Activated T-cell treated with anti-CD3 and anti-CD28 coated beads, Interleukin-2, amount 50 U/mL, for 48 hours (primary cell): ENCODE measurements at regions not wholly inside any gene's neighbourhood (a gene's known extent, or its start where the extent isn't known, plus 50 kb on each side); places are given as distances from the start of the nearest gene placed in this dataset.

ENCODE experiments used
- DNase-seq, 2 experiments: peaks; one replicate each; pipeline ENCODE4 v3.0.0-alpha.2; 2020

DNA sequence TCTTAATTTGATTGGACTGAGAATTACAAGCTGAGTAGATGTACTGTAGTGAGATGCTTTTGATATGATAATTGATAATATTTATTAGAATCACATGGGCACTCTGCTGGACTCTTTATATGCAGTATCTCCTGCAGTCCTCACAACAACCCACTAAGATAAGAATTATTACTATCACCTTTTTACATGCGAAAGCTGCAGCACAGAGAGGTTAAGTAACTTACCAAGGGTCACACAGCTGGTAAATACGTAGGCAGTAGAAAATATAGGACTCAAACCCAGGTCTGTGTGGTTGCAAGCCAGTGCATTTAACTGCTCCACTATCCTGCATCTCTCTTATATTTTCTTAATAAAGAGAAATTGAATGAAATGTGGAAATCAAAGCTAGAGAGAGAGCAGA lies 392.8 kb upstream of the RORA start:
- DNase-seq: no peak

DNA sequence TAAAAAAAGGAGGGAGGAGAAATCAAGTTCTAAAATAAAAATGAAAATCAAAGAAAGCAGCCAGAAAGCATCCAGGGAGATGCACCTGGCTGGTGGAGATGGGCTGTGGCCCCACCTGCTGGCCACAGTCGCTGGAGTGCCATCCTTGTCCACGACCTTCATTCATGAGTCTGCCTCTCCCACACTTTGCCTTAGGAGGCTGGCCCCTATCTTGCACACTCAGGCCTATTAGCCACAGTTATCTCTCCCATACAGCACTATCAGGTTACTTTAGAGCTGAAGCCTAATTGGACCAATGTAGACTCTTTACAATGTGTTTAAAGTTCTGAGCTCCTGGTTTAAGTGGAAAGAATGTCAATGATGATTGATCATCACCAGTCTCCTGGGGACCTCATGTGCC lies 392.0 kb upstream of the RORA start:
- peak; percentile 18 to 24 for DNase-seq

- no peak for DNase-seq
Observed at GRCh38 chr15:61620151-61620550, 391.0 kb upstream of the RORA start.

GRCh38 chr15:61613729-61614128 lies 384.6 kb upstream of the RORA start:
- DNase-seq: no peak

DNA sequence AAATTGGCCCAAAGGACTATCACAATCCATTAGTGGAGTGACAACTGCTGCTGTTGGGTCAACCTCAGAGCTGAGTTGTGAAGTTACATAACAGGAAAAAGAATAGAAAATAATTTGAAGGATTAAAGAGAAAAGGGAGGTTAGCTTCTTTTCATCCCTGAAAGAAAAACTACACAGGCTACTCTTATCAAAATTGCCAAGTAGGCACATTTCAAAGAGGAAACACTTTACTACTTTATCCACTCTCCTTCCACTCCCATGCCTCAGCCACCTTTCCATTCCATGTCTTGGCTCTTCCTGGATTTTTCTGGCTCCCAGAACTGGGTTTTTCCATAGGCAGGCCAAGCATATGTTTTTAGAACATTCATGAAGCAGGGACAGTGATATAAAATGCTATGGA lies 384.0 kb upstream of the RORA start:
- no peak for DNase-seq

DNA sequence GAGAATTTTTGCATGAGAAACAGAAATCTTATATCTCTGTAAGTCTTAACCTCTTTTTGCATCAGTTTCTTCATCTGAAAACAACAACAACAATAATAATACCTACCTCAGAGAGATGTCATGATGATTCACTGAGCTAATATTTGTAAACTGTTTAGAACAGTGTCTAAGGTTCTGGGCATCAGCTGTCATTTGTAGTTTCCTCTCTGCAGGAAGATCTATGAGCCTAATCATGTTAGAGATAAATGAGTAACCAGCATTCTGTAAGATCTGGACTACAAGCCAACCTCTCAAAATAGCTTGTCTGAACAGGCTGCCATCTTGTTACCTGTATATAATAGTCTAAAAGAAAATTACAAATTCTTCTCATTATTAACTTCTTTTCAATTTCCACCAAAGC lies 383.0 kb upstream of the RORA start:
- no peak for DNase-seq

GRCh38 chr15:61605343-61605742 lies 376.2 kb upstream of the RORA start:
- no peak for DNase-seq

DNA sequence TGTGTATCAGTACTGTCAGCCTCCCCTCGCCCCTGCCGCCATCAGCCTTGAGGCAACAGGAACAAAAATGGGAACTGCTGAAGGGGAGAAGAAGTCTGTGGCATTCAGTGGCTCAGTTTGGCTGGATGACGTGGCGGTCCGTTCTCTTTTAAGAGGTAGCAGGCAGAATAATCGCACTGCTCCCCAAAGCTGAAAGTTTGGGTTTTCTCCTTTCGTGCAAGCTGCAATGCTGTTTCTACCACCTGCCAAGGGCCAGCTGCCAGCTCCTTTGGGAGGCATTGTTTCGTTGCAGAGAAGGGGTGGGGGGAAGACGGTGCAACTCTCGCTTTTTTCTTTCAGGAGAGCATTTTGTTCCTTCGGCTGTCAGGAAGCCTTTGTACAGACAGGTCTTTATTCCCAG lies 369.6 kb upstream of the RORA start:
- no peak for DNase-seq

DNA sequence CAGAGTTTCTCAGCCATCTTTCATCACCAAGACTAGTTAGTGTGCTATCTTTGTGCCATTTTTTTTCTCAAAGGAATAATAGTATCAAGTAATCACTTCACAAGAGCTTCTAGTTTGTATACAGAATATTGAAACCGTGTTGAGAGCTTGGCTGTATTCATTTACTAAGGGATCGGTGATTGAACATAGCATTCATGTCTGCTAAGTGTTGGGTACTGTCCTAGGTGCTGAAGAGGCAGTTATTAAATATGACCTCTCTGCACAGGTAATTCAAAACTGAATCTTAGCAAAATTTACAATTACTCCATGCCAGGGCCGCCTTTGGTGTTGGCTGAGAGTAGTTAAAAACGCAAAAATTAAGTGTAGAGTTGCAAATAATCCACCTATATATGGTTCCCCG lies 355.3 kb upstream of the RORA start:
- DNase-seq: no peak

DNA sequence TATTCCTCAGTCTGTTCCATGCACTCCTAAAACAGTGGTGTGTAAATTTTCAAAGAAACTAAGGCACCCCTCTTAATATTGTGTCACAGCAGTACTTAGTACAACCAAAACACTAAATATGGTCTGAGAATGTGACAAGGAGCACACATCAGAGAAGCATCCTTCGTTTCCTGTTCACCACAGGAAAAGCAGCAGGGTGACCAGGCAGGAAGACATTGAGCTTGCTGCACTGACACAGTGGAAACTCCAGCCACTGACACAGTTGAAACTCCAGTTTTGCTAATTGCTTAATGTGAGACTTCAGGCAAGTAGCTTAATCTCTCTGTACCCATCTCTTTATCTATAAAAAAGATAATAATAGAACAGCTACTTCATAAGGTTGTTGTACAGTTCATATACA lies 353.0 kb upstream of the RORA start:
- no peak for DNase-seq

GRCh38 chr15:61575597-61575996 lies 346.5 kb upstream of the RORA start:
- DNase-seq: no peak

- DNase-seq: no peak
Observed at GRCh38 chr15:61571026-61571425, 341.9 kb upstream of the RORA start.

DNA sequence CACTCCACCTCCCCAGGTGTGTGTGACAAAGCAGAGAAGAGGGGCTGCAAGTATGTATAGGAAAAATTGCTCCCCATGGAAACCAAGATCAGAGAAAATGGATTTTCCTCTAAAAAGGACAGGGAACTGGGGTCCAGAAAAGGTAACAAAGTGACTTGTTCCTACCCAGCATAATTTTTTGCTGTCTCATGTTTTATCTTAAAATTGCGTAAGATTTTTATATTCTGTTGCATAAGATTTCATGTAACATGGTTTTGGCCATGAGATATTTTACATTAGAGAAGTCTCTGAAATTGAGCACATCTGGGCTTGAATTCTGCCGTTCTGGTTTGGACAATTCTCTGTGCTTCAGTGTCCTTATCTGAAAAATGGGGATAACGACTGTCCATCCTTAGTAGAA lies 335.7 kb upstream of the RORA start:
- no peak for DNase-seq

- no peak for DNase-seq
Observed at GRCh38 chr15:61558172-61559136, 329.4 kb upstream of the RORA start.

DNA sequence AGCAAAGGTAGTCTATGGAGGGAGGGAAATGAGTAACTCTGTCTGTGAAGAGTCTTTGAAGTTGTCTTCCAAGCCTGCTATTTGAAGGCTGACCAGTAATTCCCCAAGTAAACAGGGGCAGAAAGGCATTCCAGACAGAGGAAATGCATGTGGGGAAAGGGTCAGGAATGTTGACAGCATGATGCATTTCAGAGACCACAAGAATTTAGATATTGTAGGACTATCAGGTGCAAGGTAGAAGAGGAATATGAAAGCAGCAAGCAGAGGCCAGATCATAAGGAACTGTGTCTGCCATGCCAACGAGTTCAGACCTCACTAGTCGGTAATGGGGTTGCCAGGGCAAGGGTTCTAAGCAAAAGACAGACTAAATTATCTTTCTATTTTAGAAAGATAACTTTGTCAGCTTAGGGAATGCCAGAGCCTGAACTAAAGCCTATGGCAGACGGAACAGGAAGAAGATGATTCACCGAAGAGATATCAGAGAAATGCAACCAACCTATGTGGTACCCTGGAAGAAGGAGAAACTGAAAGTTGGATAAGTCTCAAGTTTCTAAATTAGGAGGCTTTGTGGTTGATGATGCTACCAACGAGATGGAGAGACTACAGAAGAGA lies 327.0 kb upstream of the RORA start:
- no peak for DNase-seq

DNA sequence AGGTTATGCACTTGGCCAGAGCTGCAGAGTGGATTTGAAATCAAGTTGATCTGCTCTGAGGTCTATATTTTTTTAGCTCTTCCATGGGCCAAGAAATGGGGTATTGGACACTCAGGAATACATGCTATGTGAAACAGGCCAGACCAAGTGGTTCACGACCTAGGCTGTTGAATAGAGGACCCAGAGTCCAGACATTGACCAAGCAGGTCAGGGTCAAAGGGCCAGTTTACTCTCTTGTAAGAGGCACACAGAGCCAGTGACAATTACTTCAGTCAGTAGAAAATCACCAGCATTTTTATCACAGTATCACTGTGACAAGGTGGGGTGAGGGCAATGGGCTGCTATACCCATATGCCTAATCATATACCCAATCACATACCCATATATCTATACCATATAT lies 320.6 kb upstream of the RORA start:
- no peak for DNase-seq

GRCh38 chr15:61545763-61546162 lies 316.7 kb upstream of the RORA start:
- DNase-seq: no peak

GRCh38 chr15:61541516-61541915 lies 312.4 kb upstream of the RORA start:
- no peak for DNase-seq

DNA sequence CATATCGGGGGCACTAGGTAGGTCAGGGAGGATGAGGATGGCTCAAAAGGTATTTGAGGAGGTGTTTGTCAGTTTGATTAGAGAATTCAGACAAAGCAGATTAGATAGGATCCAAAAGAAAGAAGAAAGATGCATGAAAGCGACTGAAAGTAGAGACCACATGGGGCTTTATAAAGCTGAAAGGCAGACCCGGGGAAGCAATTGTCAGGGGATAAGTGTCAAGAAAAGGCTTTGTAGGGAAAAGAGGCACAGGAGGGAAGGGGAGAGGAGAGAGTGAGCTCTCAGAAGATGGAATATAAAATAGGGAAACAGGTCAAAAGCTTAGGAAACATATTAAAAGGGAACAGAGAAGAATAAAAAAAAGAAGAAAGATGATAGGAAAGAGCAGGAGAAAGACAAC lies 308.2 kb upstream of the RORA start:
- DNase-seq: no peak

DNA sequence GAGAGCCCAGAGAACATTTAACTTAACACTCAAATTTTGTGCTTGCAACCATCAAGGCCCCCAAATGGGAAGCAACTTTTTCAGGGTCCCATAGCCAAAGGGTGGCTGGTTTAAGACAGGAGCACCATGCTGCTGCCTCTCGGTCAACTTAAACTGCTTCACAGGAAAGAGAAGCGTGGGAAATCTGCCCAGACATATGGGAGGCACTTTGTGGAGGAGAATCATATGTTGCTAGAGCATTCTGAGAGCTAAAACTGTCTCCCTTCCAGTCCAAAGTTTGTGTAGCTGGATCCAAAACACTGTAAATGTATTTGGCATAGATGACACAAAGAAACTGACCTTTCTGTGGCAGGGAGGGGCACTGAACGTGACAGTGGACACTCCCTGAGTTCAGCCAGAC lies 305.9 kb upstream of the RORA start:
- no peak for DNase-seq

GRCh38 chr15:61530769-61531168 lies 301.7 kb upstream of the RORA start:
- DNase-seq: no peak

GRCh38 chr15:61528581-61528910 lies 299.4 kb upstream of the RORA start:
- no peak for DNase-seq

DNA sequence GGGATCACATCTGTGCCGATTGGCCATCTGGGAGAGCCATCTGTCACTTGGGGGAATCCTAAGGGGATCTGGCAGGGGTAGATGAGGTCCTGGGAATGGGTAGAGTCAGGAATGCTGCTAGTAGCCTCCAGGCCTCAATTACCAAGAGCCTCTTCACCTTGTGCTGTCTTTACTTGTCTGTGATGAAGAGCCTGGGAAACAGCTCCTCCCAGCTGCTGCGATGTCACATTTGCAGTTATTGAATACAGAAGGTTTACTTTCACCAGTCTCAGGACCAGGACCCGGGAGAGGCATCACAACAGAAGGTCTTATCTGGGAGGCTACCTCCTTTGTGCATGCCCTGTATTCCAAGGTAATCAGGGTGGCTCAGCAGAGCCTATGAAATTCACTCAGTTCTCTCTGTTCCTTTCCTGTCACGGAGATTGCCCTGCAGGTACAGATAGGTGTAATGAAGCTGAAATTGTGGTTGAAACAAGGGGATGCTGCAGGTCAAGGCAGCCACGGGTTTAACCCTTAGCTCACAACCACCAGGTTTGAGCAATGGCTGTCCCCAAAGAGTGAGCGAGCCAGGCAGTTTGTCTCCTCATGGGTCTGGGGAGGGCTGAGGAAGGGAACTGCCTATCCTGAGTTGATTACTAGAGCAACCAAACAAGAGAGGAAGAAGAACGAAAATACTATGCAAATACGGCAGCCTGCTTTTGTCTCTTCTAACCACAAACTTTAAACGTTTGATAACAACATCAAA lies 298.9 kb upstream of the RORA start:
- no peak for DNase-seq

DNA sequence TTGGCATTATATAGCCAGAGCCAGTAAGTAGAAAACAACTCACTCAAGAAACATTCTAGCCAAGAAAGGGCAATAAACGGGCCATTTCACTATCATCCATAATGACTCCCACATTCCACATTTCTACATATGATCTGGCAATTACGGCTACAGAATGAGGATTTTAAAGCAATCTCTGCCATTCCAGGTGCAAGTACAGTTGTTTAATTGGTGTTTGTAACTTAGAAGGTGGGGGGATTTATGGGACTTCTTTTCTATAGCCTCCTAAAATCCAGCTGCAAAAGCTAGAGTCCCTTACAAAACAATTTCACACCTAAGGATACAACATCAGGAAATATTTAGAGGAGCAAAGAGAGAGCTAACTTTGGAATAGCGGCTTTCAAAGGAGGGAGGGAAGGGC lies 295.4 kb upstream of the RORA start:
- DNase-seq: no peak
